A204.1 (cell line): ENCODE measurements at regions not wholly inside any gene's neighbourhood (a gene's known extent, or its start where the extent isn't known, plus 50 kb on each side); places are given as distances from the start of the nearest gene placed in this dataset.
A peak's percentile ranks its signal among the peaks of the same experiment; 100 is the strongest.
"Not testable (repeated sequence)": the region's sequence is repeated elsewhere in the genome, so short reads cannot be mapped to it uniquely, and the experiment has no call there.

Experiments used
- FAIRE-seq: peaks from 2 replicates; lab custom pipeline; 2012; peaks lifted over from hg19 to GRCh38; lab: Jason Lieb, UNC

DNA sequence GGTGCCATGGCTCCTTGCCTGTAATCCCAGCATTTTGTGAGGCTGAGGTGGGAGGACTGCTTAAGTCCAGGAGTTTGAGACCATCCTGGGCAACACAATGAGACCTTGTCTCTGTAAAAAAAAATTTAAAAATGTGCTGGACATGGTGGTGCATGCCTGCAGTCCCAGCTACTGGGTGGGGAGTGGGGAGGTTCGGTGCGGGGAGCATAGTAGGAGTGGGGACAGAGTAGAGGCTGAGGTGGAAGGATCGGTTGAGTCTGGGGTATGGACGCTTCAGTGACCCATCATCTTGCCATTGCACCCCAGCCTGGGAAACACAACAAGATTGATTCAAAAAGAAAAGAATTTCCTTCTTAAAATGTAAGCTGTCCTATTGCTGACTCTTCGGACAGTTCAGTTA, 1490.0 kb upstream of the GBE1 start:
- no peak for FAIRE-seq

DNA sequence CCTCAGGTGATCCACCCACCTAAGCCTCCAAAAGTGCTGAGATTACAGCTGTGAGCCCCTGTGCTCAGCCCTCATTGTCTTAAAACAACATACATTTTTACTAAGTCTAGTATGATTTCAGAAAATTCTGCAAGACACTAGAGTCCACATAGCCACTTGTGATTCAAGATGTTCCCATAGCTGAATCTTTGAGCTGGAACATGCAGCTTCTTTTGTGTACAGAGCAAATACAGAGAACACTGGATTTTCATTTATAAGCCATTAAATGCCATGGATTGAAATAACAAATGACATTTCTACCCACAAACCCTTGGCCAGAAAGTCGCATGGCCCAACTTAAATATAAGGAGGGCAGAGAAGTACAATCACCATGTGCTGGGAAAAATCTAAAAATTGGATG, 1489.2 kb upstream of the GBE1 start:
- no peak for FAIRE-seq

DNA sequence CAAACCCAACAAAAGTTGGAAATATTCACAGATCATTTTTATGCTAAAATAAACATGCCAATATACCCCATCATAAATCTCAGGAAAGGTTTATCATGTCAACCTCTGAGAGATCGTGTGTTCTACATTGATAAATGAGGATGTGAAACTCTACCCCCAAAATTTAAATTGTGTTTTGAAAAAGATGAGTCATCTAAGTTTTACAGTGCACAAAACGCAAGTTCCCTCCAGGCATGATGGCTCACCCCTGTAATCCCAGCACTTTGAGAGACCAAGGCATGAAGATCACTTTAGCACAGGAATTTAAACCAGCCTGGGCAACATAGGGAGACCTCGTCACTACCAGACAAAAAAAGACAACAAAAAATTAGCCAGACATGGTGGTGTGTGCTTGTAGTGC, 1487.0 kb upstream of the GBE1 start:
- FAIRE-seq = no peak

DNA sequence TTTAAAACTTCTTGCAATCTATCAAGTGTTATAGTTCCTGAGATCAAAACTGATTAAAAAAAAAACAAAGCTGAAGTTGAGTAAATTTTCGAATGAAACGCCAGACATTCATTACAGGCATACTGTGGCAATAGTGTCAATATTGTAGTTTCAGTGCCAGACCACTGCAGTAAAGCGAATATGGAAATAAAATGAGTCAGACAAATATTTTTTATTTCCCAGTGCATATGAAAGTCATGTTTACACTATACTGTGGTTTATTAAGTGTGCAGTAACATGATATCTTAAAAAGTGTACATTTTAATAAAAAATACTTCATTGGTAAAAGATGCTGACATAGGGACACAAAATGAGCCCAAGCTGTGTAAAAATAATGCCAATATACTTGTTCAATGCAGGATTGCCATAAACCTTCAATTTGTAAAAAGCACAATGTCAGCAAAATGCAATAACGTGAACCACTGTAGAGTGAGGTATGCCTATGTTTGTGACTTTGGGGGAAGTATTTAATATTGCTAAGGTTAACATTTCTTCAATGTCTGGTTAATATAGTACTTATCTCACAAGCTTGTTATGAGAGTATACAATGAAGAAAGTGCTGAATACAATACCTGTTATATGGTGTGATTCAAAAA, 1473.9 kb upstream of the GBE1 start:
- no peak for FAIRE-seq

DNA sequence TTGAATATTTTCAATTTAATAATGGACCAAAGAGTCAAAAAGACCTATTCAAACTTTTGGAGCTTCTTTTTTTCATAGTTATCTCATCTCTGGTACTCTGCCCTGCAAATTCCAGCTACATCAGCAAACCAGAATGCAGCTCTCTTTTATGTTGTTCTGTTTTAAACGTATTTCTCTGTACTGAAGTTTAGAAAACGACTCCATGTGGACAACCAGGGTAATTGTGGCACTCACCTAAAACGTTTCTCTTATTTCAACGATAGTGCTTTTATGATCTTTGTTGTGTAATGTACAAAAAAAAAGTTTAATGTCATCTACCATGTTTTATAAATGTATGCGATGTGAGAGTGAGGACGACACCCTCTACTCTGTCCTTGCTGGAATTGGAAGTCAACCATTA, 1472.3 kb upstream of the GBE1 start:
- FAIRE-seq = no peak

DNA sequence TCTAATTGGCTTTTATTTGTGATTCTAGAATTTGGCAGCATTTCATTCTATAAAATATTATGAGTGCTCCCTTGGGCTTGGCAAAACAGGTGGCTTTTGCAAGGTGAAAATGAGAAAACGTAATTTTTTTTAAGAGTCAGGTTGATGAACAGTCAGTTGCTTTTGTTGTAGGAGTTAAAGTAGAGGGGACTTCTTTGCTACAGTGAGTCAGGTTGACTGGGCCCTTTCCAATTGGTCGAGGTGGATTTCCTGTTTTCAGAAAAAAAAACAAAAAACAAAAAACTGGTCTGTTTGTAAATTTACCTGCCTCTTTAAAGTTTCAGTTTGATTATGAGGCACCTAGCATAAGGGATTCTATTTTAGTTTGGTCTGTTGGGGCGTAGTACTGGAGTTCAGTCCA, 1469.4 kb upstream of the GBE1 start:
- FAIRE-seq = no peak

DNA sequence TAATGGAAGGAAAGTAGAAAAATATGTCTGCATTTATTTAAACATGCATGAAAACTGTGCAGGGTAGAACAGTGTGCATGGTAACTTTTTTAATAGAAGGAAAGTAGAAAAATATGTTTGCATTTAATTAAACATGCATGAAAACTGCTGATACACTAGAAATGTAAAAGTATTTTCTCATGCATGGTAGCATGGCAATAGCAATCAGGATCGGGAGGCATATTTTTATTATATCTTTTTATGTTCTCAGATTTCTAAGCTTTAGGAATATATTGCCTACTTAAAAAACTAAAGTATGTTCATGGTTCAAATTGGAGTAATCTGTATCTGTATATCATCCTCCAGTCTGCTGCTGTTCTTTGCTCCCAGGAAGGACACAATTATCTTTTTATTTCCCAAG, 1468.9 kb upstream of the GBE1 start:
- FAIRE-seq = no peak

DNA sequence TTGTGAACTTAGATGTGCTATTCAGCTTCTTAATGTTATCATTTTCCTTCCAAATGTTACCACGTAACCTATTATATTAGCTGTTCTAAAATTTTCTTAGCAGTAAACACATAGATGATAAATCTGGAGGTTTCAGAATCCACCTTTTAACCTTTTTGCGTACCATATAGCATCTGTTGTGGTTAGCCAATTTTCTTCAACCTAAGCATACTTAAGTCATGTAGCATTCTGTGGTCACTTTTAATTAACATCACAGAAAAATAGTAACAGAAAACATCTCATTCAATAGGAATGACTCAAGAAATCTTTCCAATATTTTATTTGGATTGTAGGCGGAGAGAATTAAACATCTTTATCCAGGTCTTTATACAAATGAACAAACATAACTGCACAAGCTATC, 1465.3 kb upstream of the GBE1 start:
- no peak for FAIRE-seq

DNA sequence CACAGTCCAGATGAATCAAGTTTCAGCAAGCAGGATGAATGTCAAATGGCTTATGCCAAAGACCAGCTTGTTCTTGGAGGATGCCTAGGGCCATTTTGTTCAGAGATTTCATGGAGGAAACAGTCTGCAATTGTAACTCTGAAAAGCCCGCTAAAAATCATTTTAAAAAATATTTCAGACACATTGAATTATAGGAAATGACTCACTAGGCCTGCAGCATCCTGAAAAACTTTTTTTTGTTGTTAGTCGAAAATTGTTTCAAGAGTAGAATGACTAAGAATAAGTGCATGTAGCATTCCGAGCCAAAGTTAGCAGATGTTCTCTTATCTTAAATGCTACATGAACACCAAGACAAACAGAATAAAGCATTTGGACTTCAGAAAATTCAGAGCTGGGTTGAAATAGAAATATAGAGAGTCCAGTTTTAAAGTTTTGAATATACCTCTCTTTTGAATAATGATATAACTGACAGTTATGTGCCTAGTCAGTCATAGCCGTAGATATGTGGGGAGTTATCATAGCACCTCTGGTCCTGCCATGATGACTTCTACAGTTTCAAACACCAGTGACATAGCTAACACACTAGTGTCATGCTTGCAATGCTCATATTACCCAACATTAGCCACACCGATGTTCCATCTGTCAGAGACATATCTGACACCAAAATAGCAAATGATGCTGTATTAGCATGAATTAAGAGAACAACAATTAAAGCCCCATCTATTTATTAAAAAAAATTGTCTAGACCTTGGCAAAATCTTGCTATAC, 1462.8 kb upstream of the GBE1 start:
- FAIRE-seq = no peak

DNA sequence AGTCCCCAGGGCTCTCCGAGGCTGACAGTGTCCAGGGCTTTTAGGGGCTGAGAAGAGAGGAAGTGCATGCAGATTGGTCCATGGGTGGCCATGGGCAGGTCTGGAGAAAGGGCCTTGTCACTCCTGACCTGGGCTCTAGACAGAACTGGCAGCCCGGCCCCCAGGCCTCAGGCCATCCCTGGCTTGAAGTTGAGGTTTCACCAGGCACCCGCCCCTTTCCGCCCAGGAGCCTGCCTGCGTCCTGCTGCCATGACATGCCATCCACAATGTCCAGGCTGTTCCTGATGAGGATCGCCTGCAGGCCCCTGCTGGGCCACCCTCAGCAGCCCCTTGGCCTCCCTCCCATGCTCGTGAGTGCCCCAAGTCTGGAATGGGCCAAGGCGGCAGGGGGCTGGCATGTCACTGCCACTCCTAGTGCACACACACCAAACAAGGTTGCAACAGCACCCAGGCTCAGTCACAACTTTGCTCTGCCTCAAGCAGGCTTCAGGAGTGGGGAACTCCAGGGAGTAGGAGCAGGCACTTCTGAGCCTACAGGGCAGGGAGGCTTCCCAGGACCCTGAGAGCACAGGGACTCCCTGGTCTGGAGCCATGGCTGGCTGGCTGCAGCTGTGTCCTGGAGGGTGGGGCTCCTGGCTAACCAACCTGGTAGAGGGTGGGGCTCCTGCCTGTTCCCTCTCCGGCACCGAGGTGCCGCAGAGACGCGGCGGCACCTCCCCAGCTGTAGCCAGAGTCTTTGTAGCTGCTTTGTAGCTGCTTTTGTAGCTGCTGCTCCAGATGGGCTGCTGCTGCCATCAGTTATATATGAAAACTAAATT, 1457.1 kb upstream of the GBE1 start:
- no peak for FAIRE-seq

DNA sequence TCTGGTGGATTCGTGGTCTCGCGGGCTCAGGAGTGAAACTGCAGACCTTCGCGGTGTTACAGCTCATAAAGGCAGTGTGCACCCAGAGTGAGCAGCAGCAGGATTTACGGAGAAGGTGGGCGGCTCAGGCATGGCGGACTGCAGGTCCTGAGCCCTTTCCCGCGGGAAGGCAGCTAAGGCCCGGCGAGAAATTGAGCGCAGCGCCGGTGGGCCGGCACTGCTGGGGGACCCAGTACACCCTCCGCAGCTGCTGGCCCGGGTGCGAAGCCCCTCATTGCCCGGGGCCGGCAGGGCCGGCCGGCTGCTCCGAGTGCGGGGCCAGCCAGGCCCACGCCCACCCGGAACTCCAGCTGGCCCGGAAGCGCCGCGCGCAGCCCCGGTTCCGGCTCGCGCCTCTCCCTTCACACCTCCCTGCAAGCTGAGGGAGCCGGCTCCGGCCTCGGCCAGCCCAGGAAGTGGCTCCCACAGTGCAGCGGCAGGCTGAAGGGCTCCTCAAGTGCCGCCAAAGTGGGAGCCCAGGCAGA, 1456.2 kb upstream of the GBE1 start:
- not testable (repeated sequence) for FAIRE-seq

DNA sequence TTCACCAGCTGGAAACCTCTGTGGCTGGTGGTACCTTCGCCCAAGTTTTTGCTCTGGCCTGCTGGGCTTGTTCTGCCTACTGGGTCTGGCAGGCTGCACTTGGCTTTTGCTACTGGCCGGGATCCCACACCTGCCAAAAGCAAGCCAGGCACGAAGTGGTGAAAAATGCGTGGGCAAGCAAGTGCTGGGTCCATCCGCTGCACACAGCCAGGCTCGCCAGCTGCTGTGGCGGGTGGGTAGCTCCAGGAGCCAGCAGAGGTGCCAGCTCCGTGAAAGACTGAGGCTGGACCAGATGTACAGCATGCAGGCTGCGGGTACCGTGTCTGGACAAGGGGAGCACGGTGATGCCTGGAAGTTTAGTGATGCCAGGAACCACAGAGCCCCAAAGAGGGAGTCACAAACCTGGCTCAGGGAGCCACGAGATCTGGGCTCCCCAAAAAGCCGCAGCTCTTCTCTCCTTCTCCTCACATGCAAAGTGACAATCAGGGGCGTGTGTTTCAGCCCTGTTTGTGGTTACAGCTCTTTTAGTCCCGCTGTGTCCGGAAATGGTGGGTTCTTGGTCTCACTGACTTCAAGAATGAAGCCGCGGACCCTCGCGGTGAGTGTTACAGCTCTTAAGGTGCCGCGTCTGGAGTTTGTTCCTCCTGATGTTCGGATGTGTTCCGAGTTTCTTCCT, 1455.6 kb upstream of the GBE1 start:
- FAIRE-seq = no peak

DNA sequence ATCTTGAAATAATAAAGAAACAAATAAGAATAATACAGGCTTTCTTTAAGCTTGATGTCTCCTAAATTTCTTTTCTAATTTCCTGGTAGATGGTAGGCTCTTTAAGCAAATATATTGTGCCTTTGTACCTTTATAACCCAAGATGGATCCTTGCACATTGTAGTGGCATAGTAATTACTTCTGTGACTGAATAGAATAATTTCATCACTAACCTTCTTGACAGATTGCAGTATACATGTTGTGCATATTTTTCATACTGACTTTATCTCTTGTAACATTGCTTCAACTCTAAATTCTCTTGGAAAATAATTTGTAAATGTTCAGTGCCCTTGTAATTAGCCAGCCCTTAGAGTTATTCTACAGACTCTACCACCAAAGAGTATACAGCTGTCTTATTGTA, 1433.8 kb upstream of the GBE1 start:
- FAIRE-seq = no peak

DNA sequence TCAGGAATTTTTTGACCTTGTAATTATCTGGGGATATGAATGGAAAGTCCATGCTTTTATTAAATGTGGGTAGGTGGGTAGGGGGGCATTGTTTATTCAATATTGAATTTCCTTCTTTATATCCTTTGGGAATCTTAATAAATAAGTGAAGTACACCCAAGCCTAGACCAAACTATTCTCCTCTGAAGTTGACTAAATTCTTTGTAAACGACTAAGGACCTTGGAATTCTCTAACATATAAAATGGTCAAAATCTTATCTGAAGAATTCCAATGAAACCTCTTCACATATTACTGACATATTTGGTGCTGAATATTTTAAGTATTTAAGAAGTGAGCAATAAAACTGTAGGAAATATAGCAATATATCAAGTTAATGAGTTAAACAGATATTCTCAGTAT, 1432.1 kb upstream of the GBE1 start:
- FAIRE-seq = no peak

DNA sequence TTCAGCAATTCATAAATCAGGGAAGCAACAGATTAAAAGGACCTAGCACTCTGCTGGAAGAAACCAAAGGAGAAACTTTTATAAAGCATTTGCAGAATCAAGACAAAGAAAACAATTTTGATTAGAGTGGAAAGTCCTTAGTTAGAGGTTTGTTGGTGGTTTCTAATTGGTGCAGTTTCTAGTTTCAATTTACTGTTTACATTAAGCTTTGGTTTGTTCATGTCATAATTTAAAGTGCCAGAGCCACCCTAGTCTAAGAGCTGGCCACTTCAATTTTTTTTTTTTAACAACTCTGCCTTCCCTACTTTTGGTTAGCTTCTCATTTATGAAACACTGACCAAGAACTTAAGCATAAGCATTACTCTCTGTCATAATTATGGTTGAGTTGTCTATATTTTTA, 1428.2 kb upstream of the GBE1 start:
- FAIRE-seq = no peak

DNA sequence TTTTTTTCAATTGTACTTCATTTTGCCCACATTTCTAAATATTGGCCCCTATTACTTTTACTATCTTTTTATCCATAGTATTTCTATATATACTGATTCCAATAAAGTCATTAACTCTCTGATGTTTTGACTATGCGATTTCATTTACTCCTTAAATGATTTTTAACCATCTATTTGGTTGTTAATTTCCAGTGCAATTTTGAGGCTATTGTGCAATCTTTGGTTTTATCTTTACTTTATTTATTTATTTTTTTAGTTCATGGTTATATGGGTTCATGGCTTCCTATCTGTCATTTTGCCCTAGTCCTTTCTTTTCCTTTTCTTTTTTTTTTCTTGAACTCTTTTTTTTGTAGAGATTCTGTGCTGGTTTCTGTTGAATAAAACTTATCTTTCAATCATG, 1408.0 kb upstream of the GBE1 start:
- FAIRE-seq = peak; percentile 3

DNA sequence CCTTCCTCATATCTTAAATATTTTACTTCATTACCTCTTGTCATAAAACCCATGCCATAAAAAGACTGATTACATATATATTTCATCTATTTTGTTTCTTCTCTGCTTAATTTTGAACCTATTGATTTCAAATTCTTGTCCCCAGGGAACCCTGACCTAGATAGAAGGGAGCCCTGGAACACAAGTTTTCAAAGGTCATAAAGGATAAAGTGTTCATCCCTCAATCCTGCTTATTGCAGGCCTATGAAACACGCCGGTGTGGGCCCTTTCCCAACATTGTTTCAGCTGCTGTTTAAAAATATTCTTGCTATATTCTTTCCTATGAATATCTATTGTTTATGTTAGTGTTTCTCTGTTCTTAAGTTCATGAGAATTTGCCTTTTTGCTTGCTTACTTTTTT, 1389.5 kb upstream of the GBE1 start:
- no peak for FAIRE-seq

DNA sequence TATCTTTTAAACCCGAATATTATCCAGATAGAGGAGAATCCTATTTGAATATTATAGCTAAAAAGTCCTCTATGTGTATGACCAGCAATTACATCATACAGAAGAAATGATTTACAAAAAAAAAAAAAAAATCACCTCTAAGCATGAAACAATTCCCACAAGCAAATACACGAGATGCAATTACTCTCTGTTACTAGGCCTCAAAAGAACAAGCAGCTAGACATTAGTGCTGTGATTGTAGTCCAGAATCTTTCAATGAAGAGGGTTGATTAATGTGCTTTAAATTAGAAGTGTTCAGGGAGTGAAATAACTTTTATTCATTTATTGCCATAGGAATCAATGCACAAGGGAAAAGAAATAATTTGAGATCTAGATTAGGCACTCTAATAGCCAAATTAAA, 1379.5 kb upstream of the GBE1 start:
- FAIRE-seq = no peak

DNA sequence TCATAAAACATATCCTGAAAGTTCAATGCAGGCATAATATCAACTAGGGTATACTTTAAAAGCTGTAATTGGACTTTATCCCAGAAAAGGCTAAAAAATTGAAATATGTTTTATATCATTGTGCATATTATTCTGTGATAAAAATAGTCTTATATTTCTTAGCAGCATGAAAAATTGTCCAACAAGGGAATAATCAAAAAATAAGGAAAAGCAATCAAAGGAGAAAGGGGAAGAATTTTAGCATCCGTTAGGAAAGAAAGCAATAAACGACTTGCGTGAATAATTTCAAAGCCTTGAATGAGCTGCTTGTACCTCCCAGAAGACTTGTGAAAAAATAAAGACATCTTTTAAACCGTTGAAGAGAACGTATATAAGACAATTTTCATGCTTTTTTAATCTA, 1369.8 kb upstream of the GBE1 start:
- no peak for FAIRE-seq

DNA sequence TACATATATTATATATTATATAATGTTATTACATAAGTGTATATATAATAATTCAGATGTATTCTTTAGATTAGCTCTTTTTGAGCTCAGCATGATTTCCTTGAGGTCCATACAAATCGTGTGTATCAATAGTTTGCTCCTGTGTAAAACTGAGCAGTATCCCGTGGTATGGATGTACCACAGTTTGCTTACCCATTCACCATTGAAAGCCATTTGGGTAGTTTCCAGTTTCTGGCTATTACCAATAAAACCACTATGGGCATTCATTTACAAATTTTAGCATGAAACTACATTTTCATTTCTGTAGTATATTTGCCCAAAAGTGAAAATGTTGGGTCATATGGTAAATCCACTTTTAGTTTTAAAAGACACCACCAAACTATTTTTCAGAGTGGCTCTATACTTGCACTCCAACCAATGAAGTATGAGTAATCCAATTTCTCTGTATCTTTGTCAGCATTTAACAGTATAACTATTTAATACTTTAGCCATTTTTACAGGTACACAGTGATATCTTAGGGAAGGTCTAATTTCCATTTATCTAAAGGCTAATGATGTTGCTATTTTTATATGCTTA, 1361.4 kb upstream of the GBE1 start:
- no peak for FAIRE-seq

DNA sequence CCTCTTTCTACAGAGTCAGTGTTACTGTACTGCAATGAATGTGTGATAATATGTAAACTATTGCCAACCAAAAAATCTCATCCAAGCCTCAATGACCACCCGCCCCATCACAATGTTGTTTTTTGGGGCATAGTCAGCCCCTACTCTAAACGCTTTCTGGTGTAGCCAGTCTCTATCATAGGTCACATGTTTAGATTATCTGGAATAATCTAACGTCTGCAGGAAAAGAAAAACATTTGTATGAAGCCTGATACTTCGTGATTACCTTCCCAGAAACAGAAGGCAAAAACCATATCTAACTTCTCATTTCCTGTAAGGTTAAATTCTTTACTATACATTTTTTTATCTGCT, 1331.8 kb upstream of the GBE1 start:
- FAIRE-seq = no peak

DNA sequence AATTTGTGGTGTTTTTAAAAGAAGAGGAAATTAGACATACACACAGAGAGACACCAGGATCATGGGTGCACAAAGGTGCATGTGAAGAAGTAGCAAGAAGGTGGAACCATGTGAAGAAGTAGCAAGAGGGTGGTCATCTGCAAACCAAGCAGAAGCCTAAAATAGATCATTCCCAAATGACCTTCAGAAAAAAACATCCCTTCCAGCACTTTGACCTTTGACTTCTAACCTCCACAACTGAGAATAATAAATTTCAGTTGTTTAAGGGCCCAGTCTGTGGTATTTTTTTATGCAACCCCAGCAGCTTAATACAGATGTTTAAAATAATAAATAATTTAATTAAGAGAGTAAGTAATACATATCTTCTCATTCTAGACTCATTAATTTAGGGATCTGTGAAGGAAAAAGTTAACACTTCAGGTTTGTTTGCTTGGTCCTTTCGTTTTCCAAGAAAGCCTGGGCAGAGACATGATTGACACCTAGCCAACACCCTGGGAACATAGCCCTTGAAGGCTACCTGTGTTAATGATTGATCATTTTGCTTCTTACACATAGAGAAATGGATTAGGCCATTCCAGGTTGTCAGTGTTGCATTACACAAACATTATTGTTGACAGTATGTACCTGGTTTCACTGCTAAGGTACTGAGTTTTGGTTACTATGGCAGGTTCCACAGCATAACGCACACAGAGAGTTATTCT, 1331.2 kb upstream of the GBE1 start:
- FAIRE-seq = no peak
